H9 (cell line): ENCODE measurements at regions not wholly inside any gene's neighbourhood (a gene's known extent, or its start where the extent isn't known, plus 50 kb on each side); places are given as distances from the start of the nearest gene placed in this dataset.

Experiments used
- DNase-seq: peaks from one replicate; pipeline ENCODE4 v3.0.0-alpha.2; 2017
- H2AFZ ChIP-seq: one replicate; pipeline ENCODE4 v1.6.1; 2013; ENCODE audit warnings: mild to moderate bottlenecking, low read length, control low read depth, moderate library complexity
- H2AK5ac ChIP-seq: 2 replicates; pipeline ENCODE4 v1.6.1; 2013; ENCODE audit warnings: low read length, control low read depth, mixed read lengths; ENCODE audit not compliant: insufficient read length
- H2BK120ac ChIP-seq: one replicate; pipeline ENCODE4 v1.6.1; 2013; ENCODE audit warnings: low read depth, mild to moderate bottlenecking, low read length, control low read depth, inconsistent platforms; ENCODE audit not compliant: poor library complexity, severe bottlenecking
- H2BK12ac ChIP-seq: 2 replicates; pipeline ENCODE4 v1.6.1; 2013; ENCODE audit warnings: low read length, control low read depth, mixed read lengths, low read depth; ENCODE audit not compliant: insufficient read length
- H2BK15ac ChIP-seq: 2 replicates; pipeline ENCODE4 v1.6.1; 2013; ENCODE audit warnings: low read depth, low read length, control low read depth
- H2BK20ac ChIP-seq: one replicate; pipeline ENCODE4 v1.6.1; 2013; ENCODE audit warnings: low read depth, mild to moderate bottlenecking, low read length, control low read depth, inconsistent platforms; ENCODE audit not compliant: poor library complexity, severe bottlenecking
- H2BK5ac ChIP-seq: 2 replicates; pipeline ENCODE4 v1.6.1; 2013; ENCODE audit warnings: low read length, control low read depth, mixed read lengths; ENCODE audit not compliant: insufficient read length
- H3K14ac ChIP-seq: 2 replicates; pipeline ENCODE4 v1.6.1; 2013; ENCODE audit warnings: low read length, control low read depth; ENCODE audit not compliant: insufficient read depth
- H3K18ac ChIP-seq: 2 replicates; pipeline ENCODE4 v1.6.1; 2013; ENCODE audit warnings: low read depth, mild to moderate bottlenecking, mixed read lengths, low read length, control low read depth; ENCODE audit not compliant: insufficient read length
- H3K23ac ChIP-seq: 2 replicates; pipeline ENCODE4 v1.6.1; 2013; ENCODE audit warnings: low read length, control low read depth, mixed read lengths, low read depth; ENCODE audit not compliant: insufficient read length
- H3K23me2 ChIP-seq: 2 replicates; pipeline ENCODE4 v1.6.1; 2013; ENCODE audit warnings: low read depth, mild to moderate bottlenecking, mixed read lengths, low read length, control low read depth; ENCODE audit not compliant: insufficient read length, poor library complexity, severe bottlenecking
- H3K27ac ChIP-seq: 2 replicates; pipeline ENCODE4 v1.5.1; 2013; ENCODE audit warnings: low read length, control low read depth, mixed read lengths, low read depth; ENCODE audit not compliant: insufficient read length
- H3K27me3 ChIP-seq: 2 replicates; pipeline ENCODE4 v1.6.1; 2013; ENCODE audit warnings: low read length, control low read depth, inconsistent platforms; ENCODE audit not compliant: insufficient read depth
- H3K4ac ChIP-seq: 2 replicates; pipeline ENCODE4 v1.6.1; 2013; ENCODE audit warnings: low read depth, mild to moderate bottlenecking, control low read depth, inconsistent platforms, low read length, moderate library complexity
- H3K4me1 ChIP-seq: 2 replicates; pipeline ENCODE4 v1.6.1; 2013; ENCODE audit warnings: low read length, control low read depth, inconsistent platforms; ENCODE audit not compliant: insufficient read depth
- H3K4me2 ChIP-seq: 2 replicates; pipeline ENCODE4 v1.6.1; 2013; ENCODE audit warnings: low read length, control low read depth, mixed read lengths; ENCODE audit not compliant: insufficient read length, insufficient read depth
- H3K56ac ChIP-seq: 2 replicates; pipeline ENCODE4 v1.6.1; 2013; ENCODE audit warnings: low read depth, mild to moderate bottlenecking, mixed read lengths, low read length, control low read depth; ENCODE audit not compliant: insufficient read length
- H3K79me1 ChIP-seq: 2 replicates; pipeline ENCODE4 v1.6.1; 2013; ENCODE audit warnings: low read depth, mild to moderate bottlenecking, moderate library complexity, low read length, control low read depth, inconsistent platforms; ENCODE audit not compliant: insufficient read depth, poor library complexity, severe bottlenecking
- H3K79me2 ChIP-seq: 2 replicates; pipeline ENCODE4 v1.6.1; 2013; ENCODE audit warnings: low read length, control low read depth, inconsistent platforms; ENCODE audit not compliant: insufficient read depth
- H3K9ac ChIP-seq: 2 replicates; pipeline ENCODE4 v1.6.1; 2013; ENCODE audit warnings: low read length, control low read depth, mixed read lengths; ENCODE audit not compliant: insufficient read length; ENCODE audit errors: extremely low read depth
- H3K9me3 ChIP-seq: one replicate; pipeline ENCODE4 v1.6.1; 2013; ENCODE audit warnings: low read depth, low read length, inconsistent platforms; ENCODE audit not compliant: control insufficient read depth
- H3T11ph ChIP-seq: one replicate; pipeline ENCODE4 v1.6.1; 2013; ENCODE audit warnings: mild to moderate bottlenecking, low read length, control low read depth, inconsistent platforms
- H4K20me1 ChIP-seq: one replicate; pipeline ENCODE4 v1.6.1; 2013; ENCODE audit not compliant: control insufficient read depth, insufficient read length, insufficient read depth
- H4K5ac ChIP-seq: 2 replicates; pipeline ENCODE4 v1.6.1; 2013; ENCODE audit warnings: low read depth, mild to moderate bottlenecking, mixed read lengths, low read length, control low read depth; ENCODE audit not compliant: insufficient read length
- H4K8ac ChIP-seq: replicated peaks from 2 replicates; pipeline ENCODE4 v1.6.1; 2013; ENCODE audit warnings: low read length, control low read depth, mixed read lengths, low read depth; ENCODE audit not compliant: insufficient read length
- H4K91ac ChIP-seq: 2 replicates; pipeline ENCODE4 v1.6.1; 2013; ENCODE audit warnings: low read depth, mild to moderate bottlenecking, moderate library complexity, mixed read lengths, low read length, control low read depth; ENCODE audit not compliant: insufficient read length
- H3K27ac Mint-ChIP-seq, 3 experiments: 2 replicates in 2 of 3; 3 replicates in 1 of 3; pipeline ENCODE4 v1.8.0; 2020 to 2021; ENCODE audit warnings: mixed read lengths in 3 of 3, mild to moderate bottlenecking in 1 of 3, moderate library complexity in 1 of 3
- H3K27me3 Mint-ChIP-seq: 2 replicates; pipeline ENCODE4 v1.8.0; 2021; ENCODE audit warnings: low read depth, mild to moderate bottlenecking, moderate library complexity, mixed read lengths
- H3K36me3 Mint-ChIP-seq, 3 experiments: 2 replicates in 2 of 3; 3 replicates in 1 of 3; pipeline ENCODE4 v1.8.0; 2020 to 2021; ENCODE audit warnings: low read depth in 3 of 3, mixed read lengths in 3 of 3; ENCODE audit not compliant: insufficient read depth in 1 of 3
- H3K4me1 Mint-ChIP-seq, 2 experiments: 2 replicates each; pipeline ENCODE4 v1.8.0; 2020; ENCODE audit warnings: mixed read lengths in 2 of 2
- H3K4me3 Mint-ChIP-seq, 2 experiments: 2 replicates in 1 of 2; 3 replicates in 1 of 2; pipeline ENCODE4 v1.8.0; 2020 to 2021; ENCODE audit warnings: mild to moderate bottlenecking in 2 of 2, mixed read lengths in 2 of 2, moderate library complexity in 1 of 2
- H3K9me3 Mint-ChIP-seq, 2 experiments: 2 replicates in 1 of 2; 3 replicates in 1 of 2; pipeline ENCODE4 v1.8.0; 2020; ENCODE audit warnings: mild to moderate bottlenecking in 2 of 2, mixed read lengths in 2 of 2, moderate library complexity in 1 of 2
- CTCF ChIP-seq: fragments of 200-600 bp; sonication (generic); conservative IDR thresholded peaks from 3 replicates; pipeline ENCODE4 v1.8.0; 2021; ENCODE audit warnings: antibody characterized with exemption, mild to moderate bottlenecking
- WGBS: extraction: QIAGEN DNeasy Blood & Tissue Kit; methylation state at CpG from one replicate; pipeline ENCODE4 v1.1.7; 2013; ENCODE audit warnings: missing lambda C conversion rate, low lambda C conversion rate, mixed read lengths; ENCODE audit not compliant: insufficient read length; ENCODE audit errors: extremely low coverage; 5-methylcytosine and 5-hydroxymethylcytosine counted together

- Histone ChIP-seq H3K79me1 (no peaks in the 10 kb centered on the region), H4K8ac (no peak overlapping the region), H3T11ph (no peak overlapping the region), H3K79me2 (no peaks in the 10 kb centered on the region), H2BK15ac (no peak overlapping the region), H3K4me1 (no peaks in the 10 kb centered on the region), H4K20me1 (no peaks in the 10 kb centered on the region), H3K9me3 (no peaks in the 10 kb centered on the region), H2BK12ac (no peak overlapping the region), H2AFZ (no peak overlapping the region), H3K4ac (no peak overlapping the region), H3K4me2 (no peak overlapping the region), H2BK120ac (no peak overlapping the region), H4K91ac (no peak overlapping the region), H3K56ac (no peak overlapping the region), H4K5ac (no peak overlapping the region), H2AK5ac (no peak overlapping the region), H3K9ac (no peak overlapping the region), H3K23ac (no peak overlapping the region), H3K27me3 (no peaks in the 10 kb centered on the region), H3K23me2 (no peaks in the 10 kb centered on the region), H2BK20ac (no peak overlapping the region), H3K14ac (0 out of 2 replicates have a peak overlapping the region, but pooled peaks have one; percentile 46), H3K27ac (no peak overlapping the region), H3K18ac (no peak overlapping the region), H2BK5ac (no peak overlapping the region)
- no peak for TF ChIP-seq CTCF
- no peak for DNase-seq
- peaks cover 6 to 7% of the 10 kb centered on the region in 2 experiments for H3K4me1 Mint-ChIP-seq
- H3K4me3 Mint-ChIP-seq, result no peak overlapping the region
- H3K27me3 Mint-ChIP-seq, result peaks cover 38% of the 10 kb centered on the region
- H3K27ac Mint-ChIP-seq, result no peak overlapping the region
- WGBS, result no CpG with 5 or more reads among the region's 10 CpGs
- peaks cover 0 to 9% (median 2%) of the 10 kb centered on the region in 3 experiments; a peak in 3 of 7 replicates for H3K36me3 Mint-ChIP-seq
- H3K9me3 Mint-ChIP-seq, result peaks cover 7 to 18% of the 10 kb centered on the region in 2 experiments; a peak in 4 of 5 replicates
These were observed 425.8 kb upstream of the AUTS2 start for GRCh38 chr7:69172357-69173077.
